ENCODE measurements at regions not wholly inside any gene's neighbourhood (a gene's known extent, or its start where the extent isn't known, plus 50 kb on each side); places are given as distances from the start of the nearest gene placed in this dataset.

- ChIA-PET CTCF (no interaction called here), POLR2A (ENCODE audit: unreplicated experiment) (no interaction called here)
- no peaks in the 10 kb centered on the region for H3K36me3 ChIP-seq (ENCODE audit: low read depth)
- H3F3A ChIP-seq (ENCODE audit: insufficient read depth, low read depth), result no peaks in the 10 kb centered on the region
- H3K9me3 ChIP-seq (ENCODE audit: insufficient read depth, low read depth), result no peaks in the 10 kb centered on the region
- H3K4me2 ChIP-seq, result no peak overlapping the region
- H3K9me2 ChIP-seq (ENCODE audit: insufficient read depth), result no peaks in the 10 kb centered on the region
- H3K27ac ChIP-seq, result no peak overlapping the region
- H4K20me1 ChIP-seq (ENCODE audit: insufficient read depth), result no peaks in the 10 kb centered on the region
- peaks cover 96% of the 10 kb centered on the region for H3K27me3 ChIP-seq (ENCODE audit: insufficient read depth, low read depth)
- no peak overlapping the region for H2AFZ ChIP-seq
- no peaks in the 10 kb centered on the region for H3K79me2 ChIP-seq (ENCODE audit: low read depth)
- intact Hi-C loops (cut with micrococcal nuclease; ENCODE audit: unreplicated experiment), result no loop called here
- no peaks in the 10 kb centered on the region for H3K4me1 ChIP-seq (replicated peaks; ENCODE audit: insufficient read depth)
- no TSS peak for BruUV-seq (replicated peaks)
- TF ChIP-seq, protein P1, sequence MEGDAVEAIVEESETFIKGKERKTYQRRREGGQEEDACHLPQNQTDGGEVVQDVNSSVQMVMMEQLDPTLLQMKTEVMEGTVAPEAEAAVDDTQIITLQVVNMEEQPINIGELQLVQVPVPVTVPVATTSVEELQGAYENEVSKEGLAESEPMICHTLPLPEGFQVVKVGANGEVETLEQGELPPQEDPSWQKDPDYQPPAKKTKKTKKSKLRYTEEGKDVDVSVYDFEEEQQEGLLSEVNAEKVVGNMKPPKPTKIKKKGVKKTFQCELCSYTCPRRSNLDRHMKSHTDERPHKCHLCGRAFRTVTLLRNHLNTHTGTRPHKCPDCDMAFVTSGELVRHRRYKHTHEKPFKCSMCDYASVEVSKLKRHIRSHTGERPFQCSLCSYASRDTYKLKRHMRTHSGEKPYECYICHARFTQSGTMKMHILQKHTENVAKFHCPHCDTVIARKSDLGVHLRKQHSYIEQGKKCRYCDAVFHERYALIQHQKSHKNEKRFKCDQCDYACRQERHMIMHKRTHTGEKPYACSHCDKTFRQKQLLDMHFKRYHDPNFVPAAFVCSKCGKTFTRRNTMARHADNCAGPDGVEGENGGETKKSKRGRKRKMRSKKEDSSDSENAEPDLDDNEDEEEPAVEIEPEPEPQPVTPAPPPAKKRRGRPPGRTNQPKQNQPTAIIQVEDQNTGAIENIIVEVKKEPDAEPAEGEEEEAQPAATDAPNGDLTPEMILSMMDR (conservative IDR thresholded peaks at IDR 0.05), result no peak
- no peak for TF ChIP-seq EZH2 (IDR thresholded peaks at IDR 0.05; ENCODE audit: low read depth)
- no peak overlapping the region for H3K4me3 ChIP-seq
- DNase-seq, result no peak
Observed at GRCh38 chr2:60355849-60356261, 197.6 kb downstream of the BCL11A start.

DNA sequence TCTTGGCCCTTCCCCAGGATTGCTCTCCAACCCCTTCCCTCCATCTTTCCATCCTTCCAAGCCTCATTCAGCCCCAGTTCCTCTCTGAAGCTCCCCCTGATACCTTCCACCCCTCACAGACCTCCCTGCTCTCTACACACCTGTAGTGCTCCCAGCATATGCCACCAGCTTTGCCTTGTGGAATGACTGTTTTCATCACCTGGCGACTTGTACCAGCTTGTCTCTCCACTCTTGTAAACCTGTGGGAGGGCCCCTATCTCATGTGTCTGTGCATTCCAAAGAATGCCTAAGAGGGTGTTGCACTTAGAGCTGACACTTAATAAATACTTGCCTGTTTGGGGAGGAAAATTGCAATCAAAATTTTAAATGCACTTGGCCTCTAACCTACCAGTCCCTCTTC lies 198.7 kb downstream of the BCL11A start:
- no peaks in the 10 kb centered on the region for H3F3A ChIP-seq (ENCODE audit: insufficient read depth, low read depth)
- no peak overlapping the region for H3K4me3 ChIP-seq
- no peaks in the 10 kb centered on the region for H3K4me1 ChIP-seq (replicated peaks; ENCODE audit: insufficient read depth)
- H4K20me1 ChIP-seq (ENCODE audit: insufficient read depth), result no peaks in the 10 kb centered on the region
- no peak overlapping the region for H3K4me2 ChIP-seq
- BruUV-seq (replicated peaks), result no TSS peak
- POLR2A ChIA-PET (ENCODE audit: unreplicated experiment), result no interaction called here
- H3K9me2 ChIP-seq (ENCODE audit: insufficient read depth), result no peaks in the 10 kb centered on the region
- H3K27ac ChIP-seq, result no peak overlapping the region
- no peak overlapping the region for H2AFZ ChIP-seq
- CTCF ChIA-PET, result interaction anchor here (0.6 kb wide), 1 partner anchor 19 kb away, joined by 3 read pairs; no protein-coding TSS in a partner anchor
- peaks cover 93% of the 10 kb centered on the region for H3K27me3 ChIP-seq (ENCODE audit: insufficient read depth, low read depth)
- no peaks in the 10 kb centered on the region for H3K9me3 ChIP-seq (ENCODE audit: insufficient read depth, low read depth)
- intact Hi-C loops (cut with micrococcal nuclease; ENCODE audit: unreplicated experiment), result no loop called here
- no peak for DNase-seq
- TF ChIP-seq EZH2 (IDR thresholded peaks at IDR 0.05; ENCODE audit: low read depth), result no peak
- TF ChIP-seq, protein P1 (conservative IDR thresholded peaks at IDR 0.05), result no peak
- H3K36me3 ChIP-seq (ENCODE audit: low read depth), result no peaks in the 10 kb centered on the region
- no peaks in the 10 kb centered on the region for H3K79me2 ChIP-seq (ENCODE audit: low read depth)

- H2AFZ ChIP-seq, result no peak overlapping the region
- H3K4me2 ChIP-seq, result no peak overlapping the region
- no peaks in the 10 kb centered on the region for H4K20me1 ChIP-seq (ENCODE audit: insufficient read depth)
- H3K9me2 ChIP-seq (ENCODE audit: insufficient read depth), result no peaks in the 10 kb centered on the region
- peaks cover 85% of the 10 kb centered on the region for H3K27me3 ChIP-seq (ENCODE audit: insufficient read depth, low read depth)
- no peaks in the 10 kb centered on the region for H3K79me2 ChIP-seq (ENCODE audit: low read depth)
- H3K4me3 ChIP-seq, result no peak overlapping the region
- BruUV-seq (replicated peaks), result no TSS peak
- DNase-seq, result no peak
- no peaks in the 10 kb centered on the region for H3K36me3 ChIP-seq (ENCODE audit: low read depth)
- no peaks in the 10 kb centered on the region for H3K4me1 ChIP-seq (replicated peaks; ENCODE audit: insufficient read depth)
- no peaks in the 10 kb centered on the region for H3F3A ChIP-seq (ENCODE audit: insufficient read depth, low read depth)
- no peak overlapping the region for H3K27ac ChIP-seq
- no peaks in the 10 kb centered on the region for H3K9me3 ChIP-seq (ENCODE audit: insufficient read depth, low read depth)
- TF ChIP-seq EZH2 (IDR thresholded peaks at IDR 0.05; ENCODE audit: low read depth), result no peak
- TF ChIP-seq, protein P1 (conservative IDR thresholded peaks at IDR 0.05), result no peak
- CTCF ChIA-PET, result no interaction called here
- POLR2A ChIA-PET (ENCODE audit: unreplicated experiment), result no interaction called here
- intact Hi-C loops (cut with micrococcal nuclease; ENCODE audit: unreplicated experiment), result no loop called here
Observed at GRCh38 chr2:60353863-60354262, 199.6 kb downstream of the BCL11A start.

All from PC-9 (cell line).